Ovary (tissue), 7 donors: ENCODE measurements at regions not wholly inside any gene's neighbourhood (a gene's known extent, or its start where the extent isn't known, plus 50 kb on each side); places are given as distances from the start of the nearest gene placed in this dataset.

Experiments
- DNase-seq, 5 donors: peaks; one replicate each; pipeline ENCODE4 v3.0.0-alpha.2; 2019 to 2020
- H3K27ac ChIP-seq, 2 donors: fragments of 200-600 bp; one replicate each; pipeline versions ENCODE4 v1.5.1 to v1.8.0; 2019 to 2022
- H3K27me3 ChIP-seq: fragments of 200-600 bp; one replicate; pipeline ENCODE4 v1.8.0; 2022
- H3K36me3 ChIP-seq: fragments of 200-600 bp; sonication (generic); one replicate; pipeline ENCODE4 v1.5.1; 2019
- H3K4me1 ChIP-seq: one replicate; pipeline ENCODE4 v1.8.1; 2013; ENCODE audit warnings: mild to moderate bottlenecking, moderate library complexity; ENCODE audit not compliant: insufficient read depth
- H3K4me3 ChIP-seq: fragments of 200-600 bp; sonication (generic); one replicate; pipeline ENCODE4 v1.5.1; 2017
- H3K9me3 ChIP-seq, 2 donors: fragments of 200-600 bp in 1 of 2; sonication (generic) in 1 of 2; one replicate each; pipeline versions ENCODE4 v1.5.1 to v1.8.1; 2013 to 2019; ENCODE audit warnings: mild to moderate bottlenecking in 1 of 2, moderate library complexity in 1 of 2
- EP300 ChIP-seq: sonication (generic); formaldehyde crosslinking; IDR thresholded peaks from one replicate; pipeline ENCODE4 v1.6.1; 2017; ENCODE audit warnings: antibody characterized with exemption
- POLR2A ChIP-seq: fragments of 450-650 bp; IDR thresholded peaks from one replicate; pipeline ENCODE4 v1.6.1; 2017; ENCODE audit warnings: antibody characterized with exemption, mild to moderate bottlenecking, moderate library complexity
- WGBS, 3 donors: extraction: QIAGEN DNeasy Blood & Tissue Kit in 1 of 3; methylation state at CpG; one replicate each; pipeline versions ENCODE4 v1.1.5 to v1.1.7; 2013 to 2017; 5-methylcytosine and 5-hydroxymethylcytosine counted together
- intact Hi-C, 4 donors: fragments of 100-400 bp; cut with DNase I; formaldehyde crosslinking; loops; one replicate each; pipeline versions ENCODE4 v1.11.0 to v1.15.1; 2022 to 2023
- TF ChIP-seq, protein P1 (sequence below), 3 donors: fragments of 450-650 bp in 2 of 3; fragments of 200-600 bp in 1 of 3; IDR thresholded peaks; one replicate each; pipeline versions ENCODE4 v1.5.1 to v1.8.0; 2016 to 2022; ENCODE audit warnings: antibody characterized with exemption in 3 of 3, mild to moderate bottlenecking in 1 of 3
- donor health status: DM: no; HTN: no; CAD: no; lungs with moderate emphysema.
- donor health status: DM: no; HTN: no; CAD: no.
- donor health status: Bipolar disorder and iron deficiency.
- donor health status: DM: no; HTN: no; CAD: no.
- donor health status: DM: yes; HTN: yes; CAD: no.

DNA sequence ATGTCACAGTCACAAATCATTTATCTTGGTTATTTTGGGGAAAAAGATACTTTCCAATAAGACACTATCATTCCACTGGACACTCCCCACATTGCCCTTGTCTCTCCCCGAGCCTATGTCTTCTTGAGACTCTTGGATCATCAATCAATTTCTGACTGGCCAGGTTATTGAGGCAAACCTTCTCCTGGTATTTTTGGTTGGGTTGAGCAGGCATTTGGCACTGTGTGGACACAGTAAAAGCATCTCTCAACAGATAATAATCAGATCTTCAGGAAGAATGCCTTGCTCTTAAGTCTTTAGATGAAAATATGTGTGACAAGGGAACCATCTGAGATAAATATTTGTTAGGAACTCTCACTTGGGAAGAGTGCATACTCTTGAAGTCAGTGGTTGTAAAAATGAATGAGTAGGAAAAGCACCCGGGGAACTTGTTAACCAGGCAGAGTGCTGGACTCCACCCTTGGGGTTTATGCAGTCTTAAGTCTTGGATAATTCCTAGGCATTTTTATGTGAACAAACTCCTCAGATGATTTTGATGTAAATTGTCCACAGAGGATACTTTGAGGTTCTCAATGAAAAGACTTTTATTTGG lies 223.8 kb upstream of the CLINT1 start:
- TF ChIP-seq, protein P1, sequence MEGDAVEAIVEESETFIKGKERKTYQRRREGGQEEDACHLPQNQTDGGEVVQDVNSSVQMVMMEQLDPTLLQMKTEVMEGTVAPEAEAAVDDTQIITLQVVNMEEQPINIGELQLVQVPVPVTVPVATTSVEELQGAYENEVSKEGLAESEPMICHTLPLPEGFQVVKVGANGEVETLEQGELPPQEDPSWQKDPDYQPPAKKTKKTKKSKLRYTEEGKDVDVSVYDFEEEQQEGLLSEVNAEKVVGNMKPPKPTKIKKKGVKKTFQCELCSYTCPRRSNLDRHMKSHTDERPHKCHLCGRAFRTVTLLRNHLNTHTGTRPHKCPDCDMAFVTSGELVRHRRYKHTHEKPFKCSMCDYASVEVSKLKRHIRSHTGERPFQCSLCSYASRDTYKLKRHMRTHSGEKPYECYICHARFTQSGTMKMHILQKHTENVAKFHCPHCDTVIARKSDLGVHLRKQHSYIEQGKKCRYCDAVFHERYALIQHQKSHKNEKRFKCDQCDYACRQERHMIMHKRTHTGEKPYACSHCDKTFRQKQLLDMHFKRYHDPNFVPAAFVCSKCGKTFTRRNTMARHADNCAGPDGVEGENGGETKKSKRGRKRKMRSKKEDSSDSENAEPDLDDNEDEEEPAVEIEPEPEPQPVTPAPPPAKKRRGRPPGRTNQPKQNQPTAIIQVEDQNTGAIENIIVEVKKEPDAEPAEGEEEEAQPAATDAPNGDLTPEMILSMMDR (IDR thresholded peaks at IDR 0.05): no peak
- TF ChIP-seq POLR2A (no peak), EP300 (no peak)
- H3K36me3 ChIP-seq: no peaks in the 10 kb centered on the region
- 74 to 85% (median 81%) methylated on average over 2 of the region's 2 CpGs for WGBS, 3 donors
- no peaks in the 10 kb centered on the region for H3K9me3 ChIP-seq
- H3K4me3 ChIP-seq: no peak overlapping the region
- H3K4me1 ChIP-seq: no peaks in the 10 kb centered on the region
- no peak for DNase-seq
- H3K27ac ChIP-seq: no peak overlapping the region
- intact Hi-C loops: no loop called here
- no peaks in the 10 kb centered on the region for H3K27me3 ChIP-seq

DNA sequence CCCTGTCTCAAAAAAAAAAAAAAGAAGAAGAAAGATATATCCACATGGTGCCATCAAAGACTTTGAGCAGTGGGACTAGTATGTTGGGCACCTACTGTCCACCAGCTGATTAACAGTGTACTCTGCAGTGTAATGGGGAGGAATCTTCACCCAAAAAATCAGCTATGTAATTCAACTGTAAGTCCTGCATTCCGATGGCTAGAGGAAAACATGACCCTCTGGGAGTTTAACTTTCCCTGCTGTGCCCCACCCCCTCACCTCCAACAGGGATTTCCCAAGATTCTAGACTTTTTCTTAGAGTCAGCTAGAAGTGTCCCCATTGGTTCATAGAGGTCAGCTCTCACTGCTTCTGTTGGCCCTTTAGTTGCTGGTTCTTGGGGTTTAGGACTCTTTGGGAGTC lies 221.2 kb upstream of the CLINT1 start:
- Histone ChIP-seq H3K36me3 (no peaks in the 10 kb centered on the region), H3K27me3 (no peaks in the 10 kb centered on the region), H3K27ac (no peak overlapping the region), H3K4me1 (no peaks in the 10 kb centered on the region), H3K4me3 (no peak overlapping the region), H3K9me3 (no peaks in the 10 kb centered on the region)
- intact Hi-C loops: no loop called here
- DNase-seq: no peak
- 67 to 90% (median 79%) methylated on average over 1 of the region's 1 CpG for WGBS, 3 donors
- no peak for TF ChIP-seq EP300
- TF ChIP-seq POLR2A: no peak
- TF ChIP-seq, protein P1 (IDR thresholded peaks at IDR 0.05): no peak

DNA sequence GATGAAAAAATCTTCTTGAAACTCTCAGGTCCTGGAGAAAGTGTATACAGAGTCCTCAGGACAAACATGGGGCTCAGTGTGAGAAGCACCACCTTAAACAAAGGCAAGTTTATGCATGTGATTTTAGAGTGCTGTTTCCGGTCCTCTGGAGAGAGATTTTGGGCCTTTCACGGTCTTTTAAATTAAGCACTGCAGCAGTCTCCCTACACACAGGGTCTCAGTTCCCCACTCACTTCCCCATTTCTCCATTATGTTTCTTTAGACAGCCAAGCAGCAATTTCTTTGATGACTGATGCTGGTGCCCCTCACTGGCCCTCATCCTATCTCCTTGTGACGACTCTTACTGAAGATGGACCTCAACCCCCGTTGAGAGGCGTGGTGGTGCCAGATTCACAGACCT lies 220.2 kb upstream of the CLINT1 start:
- no peaks in the 10 kb centered on the region for H3K27me3 ChIP-seq
- TF ChIP-seq, protein P1 (IDR thresholded peaks at IDR 0.05): no peak
- TF ChIP-seq POLR2A (no peak), EP300 (no peak)
- no peak overlapping the region for H3K4me3 ChIP-seq
- H3K36me3 ChIP-seq: no peaks in the 10 kb centered on the region
- 88 to 89% (median 88%) methylated on average over 5 of the region's 5 CpGs for WGBS, 3 donors
- intact Hi-C loops: loop anchor here in 2 of 4 donors (5.0 to 10.0 kb wide), 4 partner anchors 86 to 1026 kb away; no protein-coding TSS in a partner anchor
- no peak overlapping the region for H3K27ac ChIP-seq
- H3K4me1 ChIP-seq: no peaks in the 10 kb centered on the region
- H3K9me3 ChIP-seq: no peaks in the 10 kb centered on the region
- no peak for DNase-seq

DNA sequence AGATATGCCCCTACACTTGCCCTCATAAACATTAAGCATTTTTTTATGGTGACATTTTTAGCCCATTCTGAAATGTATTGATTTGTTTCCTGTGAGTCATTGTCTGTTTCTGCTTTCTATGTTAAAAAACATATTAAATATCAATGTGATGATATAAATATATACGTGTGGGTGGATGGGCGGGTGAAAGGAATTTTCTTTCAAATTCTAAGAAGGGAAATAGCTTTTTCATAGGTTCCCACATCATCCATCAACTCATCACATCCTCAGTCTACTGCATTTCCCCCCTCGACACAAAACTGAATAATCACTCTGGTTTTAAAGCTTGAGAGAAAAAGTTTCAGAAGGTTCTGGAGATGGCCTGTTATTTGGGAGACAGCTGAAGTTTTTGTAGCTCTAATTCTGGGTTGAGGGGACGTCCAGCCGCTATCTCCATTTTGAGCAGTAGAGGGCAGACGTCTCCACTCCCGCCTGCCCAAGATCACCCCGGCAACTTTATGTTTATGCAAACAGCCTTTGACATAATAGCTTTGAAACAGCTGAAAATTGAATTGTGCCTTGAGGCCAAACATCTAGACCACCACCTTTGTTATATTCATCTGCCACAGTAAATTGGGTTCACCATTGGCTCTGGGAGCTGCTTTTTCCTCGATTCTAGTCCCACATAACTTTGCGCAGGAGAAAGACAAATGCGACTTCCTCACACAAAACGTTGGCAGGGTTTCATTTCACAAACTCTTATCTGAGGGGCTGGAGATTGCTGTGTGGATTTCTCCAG lies 216.2 kb upstream of the CLINT1 start:
- peak; percentile 47 to 77 (median 69) for DNase-seq

More for the DNA sequence above, 216.2 kb upstream of the CLINT1 start:
- no peaks in the 10 kb centered on the region for H3K9me3 ChIP-seq
- no peak overlapping the region for H3K27ac ChIP-seq
- intact Hi-C loops: loop anchor here in 2 of 4 donors (5.0 to 10.0 kb wide), 4 partner anchors 90 to 1030 kb away; no protein-coding TSS in a partner anchor
- WGBS, 3 donors: 16 to 18% (median 16%) methylated on average over 12 of the region's 12 CpGs
- H3K4me3 ChIP-seq: peak overlapping the region; percentile 32
- no peaks in the 10 kb centered on the region for H3K36me3 ChIP-seq
- peaks cover 4% of the 10 kb centered on the region for H3K4me1 ChIP-seq
- H3K27me3 ChIP-seq: no peaks in the 10 kb centered on the region
- TF ChIP-seq, protein P1 (IDR thresholded peaks at IDR 0.05): peak; percentile 43 to 69 (median 65)
- TF ChIP-seq EP300: no peak
